GM23338 (cell line): ENCODE measurements at regions not wholly inside any gene's neighbourhood (a gene's known extent, or its start where the extent isn't known, plus 50 kb on each side); places are given as distances from the start of the nearest gene placed in this dataset.

Experiments
- ATAC-seq: fragments of 200-7000 bp; cut with Tn5 transposase; 3 replicates; pipeline ENCODE4 v1.9.1; 2020
- DNase-seq: peaks from one replicate; pipeline ENCODE4 v3.0.0-alpha.2; 2015; ENCODE audit warnings: low spot score
- H2AFZ ChIP-seq: fragments of 200-600 bp; sonication (generic); 2 replicates; pipeline ENCODE4 v1.8.0; 2016; ENCODE audit warnings: antibody characterized with exemption, mild to moderate bottlenecking, moderate library complexity
- H3F3A ChIP-seq: fragments of 200-600 bp; sonication (generic); replicated peaks from 2 replicates; pipeline ENCODE4 v1.8.0; 2017; ENCODE audit warnings: antibody characterized with exemption, mixed run types, low read depth
- H3K27ac ChIP-seq: fragments of 200-600 bp; sonication (generic); 2 replicates; pipeline ENCODE4 v1.6.1; 2016; ENCODE audit warnings: low read depth
- H3K27me3 ChIP-seq: fragments of 200-600 bp; sonication (generic); 2 replicates; pipeline ENCODE4 v1.8.0; 2016; ENCODE audit warnings: mild to moderate bottlenecking, mixed run types, moderate library complexity; ENCODE audit not compliant: insufficient read depth
- H3K36me3 ChIP-seq: fragments of 200-600 bp; sonication (generic); 2 replicates; pipeline ENCODE4 v1.8.0; 2016; ENCODE audit warnings: mild to moderate bottlenecking; ENCODE audit not compliant: insufficient read depth
- H3K4me1 ChIP-seq: fragments of 200-600 bp; sonication (generic); 2 replicates; pipeline ENCODE4 v1.8.0; 2016; ENCODE audit warnings: mild to moderate bottlenecking, moderate library complexity; ENCODE audit not compliant: insufficient read depth
- H3K4me2 ChIP-seq: fragments of 200-600 bp; sonication (generic); 2 replicates; pipeline ENCODE4 v1.7.1; 2017; ENCODE audit warnings: mixed run types
- H3K4me3 ChIP-seq: fragments of 200-600 bp; sonication (generic); 2 replicates; pipeline ENCODE4 v1.6.1; 2016; ENCODE audit warnings: mixed run types
- H3K79me2 ChIP-seq: fragments of 200-600 bp; sonication (generic); replicated peaks from 2 replicates; pipeline ENCODE4 v1.8.0; 2017; ENCODE audit warnings: mild to moderate bottlenecking; ENCODE audit not compliant: insufficient read depth
- H3K9me2 ChIP-seq: fragments of 200-600 bp; sonication (generic); 2 replicates; pipeline ENCODE4 v1.8.0; 2017; ENCODE audit not compliant: insufficient read depth
- H4K20me1 ChIP-seq: fragments of 200-600 bp; sonication (generic); replicated peaks from 2 replicates; pipeline ENCODE4 v1.8.0; 2017; ENCODE audit warnings: mild to moderate bottlenecking; ENCODE audit not compliant: insufficient read depth
- H3K27ac Mint-ChIP-seq: 2 replicates; pipeline ENCODE4 v1.8.0; 2020; ENCODE audit warnings: inconsistent platforms, mild to moderate bottlenecking, moderate library complexity, mixed read lengths
- H3K27me3 Mint-ChIP-seq: 3 replicates; pipeline ENCODE4 v1.8.0; 2022; ENCODE audit warnings: low read depth, mild to moderate bottlenecking, moderate library complexity, mixed read lengths, inconsistent platforms; ENCODE audit not compliant: insufficient read depth, poor library complexity
- H3K36me3 Mint-ChIP-seq: 3 replicates; pipeline ENCODE4 v1.8.0; 2021; ENCODE audit warnings: low read depth, mild to moderate bottlenecking, inconsistent platforms, moderate library complexity, mixed read lengths
- H3K4me1 Mint-ChIP-seq: 3 replicates; pipeline ENCODE4 v1.8.0; 2020; ENCODE audit warnings: mild to moderate bottlenecking, inconsistent platforms, mixed read lengths
- H3K4me3 Mint-ChIP-seq: 3 replicates; pipeline ENCODE4 v1.8.0; 2021; ENCODE audit warnings: moderate library complexity, mild to moderate bottlenecking, inconsistent platforms, mixed read lengths
- H3K9me3 Mint-ChIP-seq: 3 replicates; pipeline ENCODE4 v1.8.0; 2020; ENCODE audit warnings: moderate library complexity, mild to moderate bottlenecking, inconsistent platforms, mixed read lengths
- CREB1 ChIP-seq: fragments of 250-450 bp; sonication (Bioruptor Pico); IDR thresholded peaks from 2 replicates; pipeline ENCODE4 v1.5.0; 2020; ENCODE audit warnings: low read depth, mild to moderate bottlenecking, moderate library complexity
- EZH2 ChIP-seq: fragments of 200-600 bp; sonication (generic); IDR thresholded peaks from one replicate; pipeline ENCODE4 v1.8.0; 2017; ENCODE audit warnings: antibody characterized with exemption, mild to moderate bottlenecking, low read depth; ENCODE audit not compliant: unreplicated experiment
- EZH2phosphoT487 ChIP-seq: fragments of 200-600 bp; sonication (generic); IDR thresholded peaks from one replicate; pipeline ENCODE4 v1.8.1; 2018; ENCODE audit warnings: antibody characterized with exemption; ENCODE audit not compliant: unreplicated experiment
- JUNB ChIP-seq: IDR thresholded peaks from one replicate; pipeline ENCODE4 v1.6.1; 2016; ENCODE audit warnings: antibody characterized with exemption; ENCODE audit not compliant: unreplicated experiment
- NANOG ChIP-seq: IDR thresholded peaks from 2 replicates; pipeline ENCODE4 v1.6.1; 2016; ENCODE audit warnings: antibody characterized with exemption, borderline replicate concordance
- POLR2AphosphoS5 ChIP-seq: IDR thresholded peaks from 2 replicates; pipeline ENCODE4 v1.6.1; 2016; ENCODE audit warnings: antibody characterized with exemption, low read depth
- STAT1 ChIP-seq: IDR thresholded peaks from one replicate; pipeline ENCODE4 v1.6.1; 2016; ENCODE audit warnings: antibody characterized with exemption; ENCODE audit not compliant: unreplicated experiment
- ZNF114 ChIP-seq: fragments of 250-450 bp; sonication (Bioruptor Pico); IDR thresholded peaks from 2 replicates; pipeline ENCODE4 v1.5.0; 2020; ENCODE audit warnings: mild to moderate bottlenecking, moderate library complexity
- ZNF331 ChIP-seq: fragments of 250-450 bp; sonication (Bioruptor Pico); IDR thresholded peaks from 2 replicates; pipeline ENCODE4 v1.5.0; 2020; ENCODE audit warnings: low read depth, mild to moderate bottlenecking, moderate library complexity
- TF ChIP-seq, protein P1 (sequence below), 2 experiments: fragments of 200-600 bp in 1 of 2; sonication (generic) in 1 of 2; conservative IDR thresholded peaks; 2 replicates each; pipeline versions ENCODE4 v1.5.1 to v1.6.1; 2016 to 2017; ENCODE audit warnings: antibody characterized with exemption in 2 of 2, low read depth in 2 of 2, mild to moderate bottlenecking in 2 of 2, moderate library complexity in 1 of 2
- TF ChIP-seq, protein P2 (sequence below): fragments of 250-450 bp; sonication (Bioruptor Pico); IDR thresholded peaks from 2 replicates; pipeline ENCODE4 v1.5.0; 2020; ENCODE audit warnings: mild to moderate bottlenecking, moderate library complexity
- TF ChIP-seq, protein P3 (sequence below): IDR thresholded peaks from 2 replicates; pipeline ENCODE4 v1.6.1; 2016; ENCODE audit warnings: antibody characterized with exemption
- TF ChIP-seq, protein P4 (sequence below): IDR thresholded peaks from one replicate; pipeline ENCODE4 v1.6.1; 2018; ENCODE audit warnings: antibody characterized with exemption; ENCODE audit not compliant: unreplicated experiment

DNA sequence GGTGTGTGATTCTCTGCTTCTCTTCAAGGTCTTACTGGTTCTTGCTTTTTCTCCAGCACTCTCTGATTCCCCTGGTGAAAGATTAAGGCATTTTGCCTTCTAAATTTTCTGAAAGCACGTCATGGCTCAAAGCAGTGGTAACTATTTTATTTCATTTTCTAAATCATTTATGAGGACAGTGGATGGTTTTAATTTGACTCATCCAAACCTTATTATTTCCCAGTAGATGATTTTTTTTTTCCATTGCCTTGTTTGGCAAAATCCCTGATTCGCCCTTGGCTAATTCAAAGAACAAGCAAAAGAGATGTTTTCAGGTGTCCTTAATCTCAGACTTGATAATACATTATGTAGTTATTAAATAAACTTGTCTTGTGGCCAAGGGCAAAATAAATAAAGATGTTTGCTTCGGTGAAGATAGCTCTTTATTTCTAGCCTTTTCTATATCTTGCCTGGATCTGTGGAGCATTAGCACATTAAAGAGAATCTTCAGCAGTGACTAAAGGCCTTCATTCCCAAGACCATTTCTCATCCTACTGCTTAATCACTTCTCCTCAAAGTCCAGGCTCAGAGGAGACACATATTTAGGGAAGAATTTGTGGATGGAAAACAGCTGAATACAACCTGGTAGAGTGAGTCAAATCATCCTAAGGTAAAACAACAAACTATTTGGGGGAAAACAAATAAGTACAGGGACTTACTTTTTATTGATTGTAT, 359.8 kb downstream of the DUSP10 start:
- H3K4me2 ChIP-seq = peak overlapping the region; percentile 31; the same call in 1 of the 2 replicates

More for the DNA sequence above, 359.8 kb downstream of the DUSP10 start:
- Mint-ChIP-seq H3K36me3 (no peaks in the 10 kb centered on the region), H3K9me3 (no peaks in the 10 kb centered on the region), H3K4me3 (no peak overlapping the region), H3K27ac (no peak overlapping the region), H3K27me3 (peaks cover 3% of the 10 kb centered on the region), H3K4me1 (peaks cover 15% of the 10 kb centered on the region; the same call in 2 of the 3 replicates)
- 0 out of 2 replicates have a peak overlapping the region, but pooled peaks have one; percentile 34 for H2AFZ ChIP-seq
- no peaks in the 10 kb centered on the region for H3K9me2 ChIP-seq
- no peaks in the 10 kb centered on the region for H3K27me3 ChIP-seq
- H3F3A ChIP-seq = no peaks in the 10 kb centered on the region
- H3K4me1 ChIP-seq = peaks cover 17% of the 10 kb centered on the region
- no peaks in the 10 kb centered on the region for H3K79me2 ChIP-seq
- no peak overlapping the region for H3K4me3 ChIP-seq
- H4K20me1 ChIP-seq = no peaks in the 10 kb centered on the region
- 0 out of 2 replicates have a peak, but pooled peaks cover 3% of the 10 kb centered on the region for H3K36me3 ChIP-seq
- ATAC-seq (no peak), DNase-seq (no peak)
- TF ChIP-seq, protein P1, sequence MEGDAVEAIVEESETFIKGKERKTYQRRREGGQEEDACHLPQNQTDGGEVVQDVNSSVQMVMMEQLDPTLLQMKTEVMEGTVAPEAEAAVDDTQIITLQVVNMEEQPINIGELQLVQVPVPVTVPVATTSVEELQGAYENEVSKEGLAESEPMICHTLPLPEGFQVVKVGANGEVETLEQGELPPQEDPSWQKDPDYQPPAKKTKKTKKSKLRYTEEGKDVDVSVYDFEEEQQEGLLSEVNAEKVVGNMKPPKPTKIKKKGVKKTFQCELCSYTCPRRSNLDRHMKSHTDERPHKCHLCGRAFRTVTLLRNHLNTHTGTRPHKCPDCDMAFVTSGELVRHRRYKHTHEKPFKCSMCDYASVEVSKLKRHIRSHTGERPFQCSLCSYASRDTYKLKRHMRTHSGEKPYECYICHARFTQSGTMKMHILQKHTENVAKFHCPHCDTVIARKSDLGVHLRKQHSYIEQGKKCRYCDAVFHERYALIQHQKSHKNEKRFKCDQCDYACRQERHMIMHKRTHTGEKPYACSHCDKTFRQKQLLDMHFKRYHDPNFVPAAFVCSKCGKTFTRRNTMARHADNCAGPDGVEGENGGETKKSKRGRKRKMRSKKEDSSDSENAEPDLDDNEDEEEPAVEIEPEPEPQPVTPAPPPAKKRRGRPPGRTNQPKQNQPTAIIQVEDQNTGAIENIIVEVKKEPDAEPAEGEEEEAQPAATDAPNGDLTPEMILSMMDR (conservative IDR thresholded peaks at IDR 0.05; ENCODE audit: low read depth in 2 of 2) = no peak
- no peak for TF ChIP-seq NANOG
- TF ChIP-seq, protein P2, sequence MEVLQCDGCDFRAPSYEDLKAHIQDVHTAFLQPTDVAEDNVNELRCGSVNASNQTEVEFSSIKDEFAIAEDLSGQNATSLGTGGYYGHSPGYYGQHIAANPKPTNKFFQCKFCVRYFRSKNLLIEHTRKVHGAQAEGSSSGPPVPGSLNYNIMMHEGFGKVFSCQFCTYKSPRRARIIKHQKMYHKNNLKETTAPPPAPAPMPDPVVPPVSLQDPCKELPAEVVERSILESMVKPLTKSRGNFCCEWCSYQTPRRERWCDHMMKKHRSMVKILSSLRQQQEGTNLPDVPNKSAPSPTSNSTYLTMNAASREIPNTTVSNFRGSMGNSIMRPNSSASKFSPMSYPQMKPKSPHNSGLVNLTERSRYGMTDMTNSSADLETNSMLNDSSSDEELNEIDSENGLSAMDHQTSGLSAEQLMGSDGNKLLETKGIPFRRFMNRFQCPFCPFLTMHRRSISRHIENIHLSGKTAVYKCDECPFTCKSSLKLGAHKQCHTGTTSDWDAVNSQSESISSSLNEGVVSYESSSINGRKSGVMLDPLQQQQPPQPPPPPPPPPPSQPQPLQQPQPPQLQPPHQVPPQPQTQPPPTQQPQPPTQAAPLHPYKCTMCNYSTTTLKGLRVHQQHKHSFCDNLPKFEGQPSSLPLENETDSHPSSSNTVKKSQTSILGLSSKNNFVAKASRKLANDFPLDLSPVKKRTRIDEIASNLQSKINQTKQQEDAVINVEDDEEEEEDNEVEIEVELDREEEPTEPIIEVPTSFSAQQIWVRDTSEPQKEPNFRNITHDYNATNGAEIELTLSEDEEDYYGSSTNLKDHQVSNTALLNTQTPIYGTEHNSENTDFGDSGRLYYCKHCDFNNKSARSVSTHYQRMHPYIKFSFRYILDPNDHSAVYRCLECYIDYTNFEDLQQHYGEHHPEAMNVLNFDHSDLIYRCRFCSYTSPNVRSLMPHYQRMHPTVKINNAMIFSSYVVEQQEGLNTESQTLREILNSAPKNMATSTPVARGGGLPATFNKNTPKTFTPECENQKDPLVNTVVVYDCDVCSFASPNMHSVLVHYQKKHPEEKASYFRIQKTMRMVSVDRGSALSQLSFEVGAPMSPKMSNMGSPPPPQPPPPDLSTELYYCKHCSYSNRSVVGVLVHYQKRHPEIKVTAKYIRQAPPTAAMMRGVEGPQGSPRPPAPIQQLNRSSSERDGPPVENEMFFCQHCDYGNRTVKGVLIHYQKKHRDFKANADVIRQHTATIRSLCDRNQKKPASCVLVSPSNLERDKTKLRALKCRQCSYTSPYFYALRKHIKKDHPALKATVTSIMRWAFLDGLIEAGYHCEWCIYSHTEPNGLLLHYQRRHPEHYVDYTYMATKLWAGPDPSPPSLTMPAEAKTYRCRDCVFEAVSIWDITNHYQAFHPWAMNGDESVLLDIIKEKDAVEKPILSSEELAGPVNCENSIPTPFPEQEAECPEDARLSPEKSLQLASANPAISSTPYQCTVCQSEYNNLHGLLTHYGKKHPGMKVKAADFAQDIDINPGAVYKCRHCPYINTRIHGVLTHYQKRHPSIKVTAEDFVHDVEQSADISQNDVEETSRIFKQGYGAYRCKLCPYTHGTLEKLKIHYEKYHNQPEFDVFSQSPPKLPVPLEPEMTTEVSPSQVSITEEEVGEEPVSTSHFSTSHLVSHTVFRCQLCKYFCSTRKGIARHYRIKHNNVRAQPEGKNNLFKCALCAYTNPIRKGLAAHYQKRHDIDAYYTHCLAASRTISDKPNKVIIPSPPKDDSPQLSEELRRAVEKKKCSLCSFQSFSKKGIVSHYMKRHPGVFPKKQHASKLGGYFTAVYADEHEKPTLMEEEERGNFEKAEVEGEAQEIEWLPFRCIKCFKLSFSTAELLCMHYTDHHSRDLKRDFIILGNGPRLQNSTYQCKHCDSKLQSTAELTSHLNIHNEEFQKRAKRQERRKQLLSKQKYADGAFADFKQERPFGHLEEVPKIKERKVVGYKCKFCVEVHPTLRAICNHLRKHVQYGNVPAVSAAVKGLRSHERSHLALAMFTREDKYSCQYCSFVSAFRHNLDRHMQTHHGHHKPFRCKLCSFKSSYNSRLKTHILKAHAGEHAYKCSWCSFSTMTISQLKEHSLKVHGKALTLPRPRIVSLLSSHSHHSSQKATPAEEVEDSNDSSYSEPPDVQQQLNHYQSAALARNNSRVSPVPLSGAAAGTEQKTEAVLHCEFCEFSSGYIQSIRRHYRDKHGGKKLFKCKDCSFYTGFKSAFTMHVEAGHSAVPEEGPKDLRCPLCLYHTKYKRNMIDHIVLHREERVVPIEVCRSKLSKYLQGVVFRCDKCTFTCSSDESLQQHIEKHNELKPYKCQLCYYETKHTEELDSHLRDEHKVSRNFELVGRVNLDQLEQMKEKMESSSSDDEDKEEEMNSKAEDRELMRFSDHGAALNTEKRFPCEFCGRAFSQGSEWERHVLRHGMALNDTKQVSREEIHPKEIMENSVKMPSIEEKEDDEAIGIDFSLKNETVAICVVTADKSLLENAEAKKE (CRISPR knock-in tag) = no peak
- no peak for TF ChIP-seq ZNF331
- no peak for TF ChIP-seq EZH2phosphoT487
- no peak for TF ChIP-seq JUNB
- no peak for TF ChIP-seq STAT1
- TF ChIP-seq CREB1 (CRISPR knock-in tag) = no peak
- TF ChIP-seq, protein P3, sequence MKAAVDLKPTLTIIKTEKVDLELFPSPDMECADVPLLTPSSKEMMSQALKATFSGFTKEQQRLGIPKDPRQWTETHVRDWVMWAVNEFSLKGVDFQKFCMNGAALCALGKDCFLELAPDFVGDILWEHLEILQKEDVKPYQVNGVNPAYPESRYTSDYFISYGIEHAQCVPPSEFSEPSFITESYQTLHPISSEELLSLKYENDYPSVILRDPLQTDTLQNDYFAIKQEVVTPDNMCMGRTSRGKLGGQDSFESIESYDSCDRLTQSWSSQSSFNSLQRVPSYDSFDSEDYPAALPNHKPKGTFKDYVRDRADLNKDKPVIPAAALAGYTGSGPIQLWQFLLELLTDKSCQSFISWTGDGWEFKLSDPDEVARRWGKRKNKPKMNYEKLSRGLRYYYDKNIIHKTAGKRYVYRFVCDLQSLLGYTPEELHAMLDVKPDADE = no peak
- no peak for TF ChIP-seq EZH2
- TF ChIP-seq POLR2AphosphoS5 = no peak
- no peak for TF ChIP-seq ZNF114 (CRISPR knock-in tag)
- TF ChIP-seq, protein P4, sequence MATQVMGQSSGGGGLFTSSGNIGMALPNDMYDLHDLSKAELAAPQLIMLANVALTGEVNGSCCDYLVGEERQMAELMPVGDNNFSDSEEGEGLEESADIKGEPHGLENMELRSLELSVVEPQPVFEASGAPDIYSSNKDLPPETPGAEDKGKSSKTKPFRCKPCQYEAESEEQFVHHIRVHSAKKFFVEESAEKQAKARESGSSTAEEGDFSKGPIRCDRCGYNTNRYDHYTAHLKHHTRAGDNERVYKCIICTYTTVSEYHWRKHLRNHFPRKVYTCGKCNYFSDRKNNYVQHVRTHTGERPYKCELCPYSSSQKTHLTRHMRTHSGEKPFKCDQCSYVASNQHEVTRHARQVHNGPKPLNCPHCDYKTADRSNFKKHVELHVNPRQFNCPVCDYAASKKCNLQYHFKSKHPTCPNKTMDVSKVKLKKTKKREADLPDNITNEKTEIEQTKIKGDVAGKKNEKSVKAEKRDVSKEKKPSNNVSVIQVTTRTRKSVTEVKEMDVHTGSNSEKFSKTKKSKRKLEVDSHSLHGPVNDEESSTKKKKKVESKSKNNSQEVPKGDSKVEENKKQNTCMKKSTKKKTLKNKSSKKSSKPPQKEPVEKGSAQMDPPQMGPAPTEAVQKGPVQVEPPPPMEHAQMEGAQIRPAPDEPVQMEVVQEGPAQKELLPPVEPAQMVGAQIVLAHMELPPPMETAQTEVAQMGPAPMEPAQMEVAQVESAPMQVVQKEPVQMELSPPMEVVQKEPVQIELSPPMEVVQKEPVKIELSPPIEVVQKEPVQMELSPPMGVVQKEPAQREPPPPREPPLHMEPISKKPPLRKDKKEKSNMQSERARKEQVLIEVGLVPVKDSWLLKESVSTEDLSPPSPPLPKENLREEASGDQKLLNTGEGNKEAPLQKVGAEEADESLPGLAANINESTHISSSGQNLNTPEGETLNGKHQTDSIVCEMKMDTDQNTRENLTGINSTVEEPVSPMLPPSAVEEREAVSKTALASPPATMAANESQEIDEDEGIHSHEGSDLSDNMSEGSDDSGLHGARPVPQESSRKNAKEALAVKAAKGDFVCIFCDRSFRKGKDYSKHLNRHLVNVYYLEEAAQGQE = no peak
- no peak overlapping the region for H3K27ac ChIP-seq
